ENCODE measurements at regions not wholly inside any gene's neighbourhood (a gene's known extent, or its start where the extent isn't known, plus 50 kb on each side); places are given as distances from the start of the nearest gene placed in this dataset.

DNA sequence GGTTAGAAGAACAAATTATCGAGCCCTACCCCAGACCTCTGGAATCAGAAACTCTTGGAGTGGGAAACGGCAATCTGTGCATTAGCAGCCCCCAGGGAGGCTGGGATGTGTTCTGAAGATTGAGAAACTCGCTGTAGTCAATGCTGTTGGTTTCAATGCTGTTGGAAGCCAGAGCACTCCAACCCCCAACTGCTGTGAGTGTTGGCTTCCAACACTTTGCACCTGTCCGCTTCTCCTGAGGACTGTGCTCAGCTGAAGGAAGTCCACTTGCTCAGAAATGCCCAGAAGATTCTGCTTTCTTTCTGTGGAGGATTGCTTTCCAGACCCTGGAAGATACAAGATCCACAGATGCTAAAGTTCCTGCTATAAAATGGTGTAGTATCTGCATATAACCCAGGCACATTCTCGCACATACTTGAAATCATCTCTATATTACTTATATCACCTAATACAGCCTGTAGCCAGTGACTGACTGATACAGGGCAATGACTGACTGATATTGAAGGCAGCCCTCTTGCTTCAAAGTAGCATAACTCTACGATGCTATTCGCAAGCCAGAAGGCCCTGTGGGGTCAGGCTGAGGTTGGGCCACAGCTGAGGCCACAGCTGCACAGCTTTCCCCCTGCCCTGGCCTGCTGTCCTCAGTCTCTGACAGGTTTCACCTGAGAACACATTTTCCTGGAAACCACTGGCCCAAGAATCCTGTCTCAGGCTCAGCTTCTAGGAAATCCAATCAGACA lies 757.7 kb upstream of the ID2 start:
- no peak for TF ChIP-seq POLR2A (IDR thresholded peaks at IDR 0.05; ENCODE audit: borderline replicate concordance, extremely low read depth, insufficient read depth, insufficient read length)
- TF ChIP-seq, protein P1, sequence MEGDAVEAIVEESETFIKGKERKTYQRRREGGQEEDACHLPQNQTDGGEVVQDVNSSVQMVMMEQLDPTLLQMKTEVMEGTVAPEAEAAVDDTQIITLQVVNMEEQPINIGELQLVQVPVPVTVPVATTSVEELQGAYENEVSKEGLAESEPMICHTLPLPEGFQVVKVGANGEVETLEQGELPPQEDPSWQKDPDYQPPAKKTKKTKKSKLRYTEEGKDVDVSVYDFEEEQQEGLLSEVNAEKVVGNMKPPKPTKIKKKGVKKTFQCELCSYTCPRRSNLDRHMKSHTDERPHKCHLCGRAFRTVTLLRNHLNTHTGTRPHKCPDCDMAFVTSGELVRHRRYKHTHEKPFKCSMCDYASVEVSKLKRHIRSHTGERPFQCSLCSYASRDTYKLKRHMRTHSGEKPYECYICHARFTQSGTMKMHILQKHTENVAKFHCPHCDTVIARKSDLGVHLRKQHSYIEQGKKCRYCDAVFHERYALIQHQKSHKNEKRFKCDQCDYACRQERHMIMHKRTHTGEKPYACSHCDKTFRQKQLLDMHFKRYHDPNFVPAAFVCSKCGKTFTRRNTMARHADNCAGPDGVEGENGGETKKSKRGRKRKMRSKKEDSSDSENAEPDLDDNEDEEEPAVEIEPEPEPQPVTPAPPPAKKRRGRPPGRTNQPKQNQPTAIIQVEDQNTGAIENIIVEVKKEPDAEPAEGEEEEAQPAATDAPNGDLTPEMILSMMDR (IDR thresholded peaks at IDR 0.05 in 2 of 3, conservative IDR thresholded peaks at IDR 0.05 in 1 of 3; ENCODE audit: borderline replicate concordance in 1 of 3, insufficient read depth in 1 of 3, low read depth in 2 of 3, low read length in 2 of 3) = no peak
